HG03378 (cell line): ENCODE measurements at regions not wholly inside any gene's neighbourhood (a gene's known extent, or its start where the extent isn't known, plus 50 kb on each side); places are given as distances from the start of the nearest gene placed in this dataset.
"Not testable (repeated sequence)": the region's sequence is repeated elsewhere in the genome, so short reads cannot be mapped to it uniquely, and the experiment has no call there.

Experiments used
- ATAC-seq: cut with Tn5 transposase; IDR thresholded peaks from one replicate; pipeline ENCODE4 v1.9.1; 2021; ENCODE audit warnings: mild to moderate bottlenecking, moderate library complexity; ENCODE audit not compliant: unreplicated experiment

- ATAC-seq, result no peak
These were observed 51.2 kb upstream of the MEX3C start for GRCh38 chr18:51248685-51249084.

GRCh38 chr18:51250006-51250405 lies 52.5 kb upstream of the MEX3C start:
- ATAC-seq, result no peak

GRCh38 chr18:51250458-51251024 lies 53.1 kb upstream of the MEX3C start:
- no peak for ATAC-seq

DNA sequence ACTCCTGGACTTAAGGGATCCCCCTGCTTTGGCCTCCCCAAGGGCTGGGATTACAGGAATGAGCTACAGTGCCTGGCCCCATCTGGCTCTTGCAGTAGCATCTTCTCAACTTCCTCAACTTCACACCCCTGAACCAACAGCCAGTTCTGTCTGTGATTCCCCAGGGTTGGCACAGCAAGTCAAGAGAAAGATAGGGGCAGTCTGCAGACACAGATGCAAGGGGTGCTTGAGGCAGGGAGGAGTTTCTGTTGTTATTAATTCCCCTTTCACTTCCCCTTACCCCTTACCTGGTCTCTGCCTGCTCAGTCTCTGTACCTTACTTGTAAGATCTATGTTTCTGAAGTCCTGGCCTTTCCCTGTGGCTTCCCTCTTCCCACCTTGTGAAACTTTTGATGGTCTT lies 54.1 kb upstream of the MEX3C start:
- peak; percentile 99 for ATAC-seq

- no peak for ATAC-seq
These were observed 56.0 kb upstream of the MEX3C start for GRCh38 chr18:51253476-51253875.

DNA sequence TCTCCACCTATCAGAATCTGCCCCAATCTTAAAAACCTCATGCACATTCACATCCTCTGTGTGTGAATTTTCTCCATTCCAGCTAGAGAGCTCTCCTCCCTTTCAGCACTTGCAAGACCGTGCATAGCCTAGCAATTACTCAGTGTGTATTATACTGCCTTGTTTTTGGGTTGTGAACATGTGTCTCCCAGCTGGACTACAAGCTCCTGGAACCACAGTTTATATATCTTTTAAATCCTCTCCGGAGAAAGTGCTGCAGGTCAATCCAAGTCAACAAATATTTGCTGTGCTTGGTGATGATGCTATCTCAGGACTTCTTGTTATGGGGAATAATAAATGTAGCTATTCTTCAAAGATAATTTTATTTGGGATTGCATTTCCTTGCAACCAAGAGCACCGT lies 58.2 kb upstream of the MEX3C start:
- no peak for ATAC-seq

- ATAC-seq, result no peak
These were observed 59.7 kb upstream of the MEX3C start for GRCh38 chr18:51257150-51257549.

DNA sequence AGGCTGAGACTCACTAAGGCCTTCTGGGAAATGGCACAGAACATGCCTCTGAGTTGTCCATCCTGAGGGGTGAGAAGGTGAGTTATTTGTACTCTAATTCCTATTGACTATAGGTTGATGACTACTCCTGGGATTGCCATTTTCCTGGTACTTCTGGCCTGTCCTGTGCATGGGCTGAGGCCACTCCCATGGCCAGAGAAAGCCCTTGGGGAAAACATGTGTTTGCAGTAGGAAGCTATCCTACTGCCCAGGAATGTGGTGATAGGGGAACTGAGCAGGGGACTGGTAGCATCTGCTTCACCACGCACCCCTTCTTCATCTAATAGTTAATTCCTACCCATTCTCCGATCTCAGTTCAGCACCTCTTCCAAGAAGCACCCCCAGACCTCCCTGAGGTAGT lies 62.6 kb upstream of the MEX3C start:
- no peak for ATAC-seq

DNA sequence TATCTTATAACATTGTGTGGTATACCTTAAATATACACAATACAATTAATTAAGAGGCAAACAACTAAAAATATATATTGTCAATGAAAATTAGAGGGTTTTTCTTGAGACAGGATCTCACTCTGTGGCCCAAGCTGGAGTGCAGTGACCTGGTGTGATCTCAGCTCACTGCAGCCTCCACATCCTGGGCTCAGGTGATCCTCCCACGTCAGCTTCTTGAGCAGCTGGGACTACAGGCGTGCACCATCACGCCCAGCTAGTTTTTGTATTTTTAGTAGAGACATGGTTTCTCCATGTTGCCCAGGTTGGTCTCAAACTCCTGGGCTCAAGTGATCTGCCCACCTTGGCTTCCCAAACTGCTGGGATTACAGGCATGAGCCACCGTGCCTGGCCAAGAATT lies 68.6 kb upstream of the MEX3C start:
- not testable (repeated sequence) for ATAC-seq

GRCh38 chr18:51266773-51267172 lies 69.3 kb upstream of the MEX3C start:
- no peak for ATAC-seq

- no peak for ATAC-seq
These were observed 76.0 kb upstream of the MEX3C start for GRCh38 chr18:51273437-51273836.

DNA sequence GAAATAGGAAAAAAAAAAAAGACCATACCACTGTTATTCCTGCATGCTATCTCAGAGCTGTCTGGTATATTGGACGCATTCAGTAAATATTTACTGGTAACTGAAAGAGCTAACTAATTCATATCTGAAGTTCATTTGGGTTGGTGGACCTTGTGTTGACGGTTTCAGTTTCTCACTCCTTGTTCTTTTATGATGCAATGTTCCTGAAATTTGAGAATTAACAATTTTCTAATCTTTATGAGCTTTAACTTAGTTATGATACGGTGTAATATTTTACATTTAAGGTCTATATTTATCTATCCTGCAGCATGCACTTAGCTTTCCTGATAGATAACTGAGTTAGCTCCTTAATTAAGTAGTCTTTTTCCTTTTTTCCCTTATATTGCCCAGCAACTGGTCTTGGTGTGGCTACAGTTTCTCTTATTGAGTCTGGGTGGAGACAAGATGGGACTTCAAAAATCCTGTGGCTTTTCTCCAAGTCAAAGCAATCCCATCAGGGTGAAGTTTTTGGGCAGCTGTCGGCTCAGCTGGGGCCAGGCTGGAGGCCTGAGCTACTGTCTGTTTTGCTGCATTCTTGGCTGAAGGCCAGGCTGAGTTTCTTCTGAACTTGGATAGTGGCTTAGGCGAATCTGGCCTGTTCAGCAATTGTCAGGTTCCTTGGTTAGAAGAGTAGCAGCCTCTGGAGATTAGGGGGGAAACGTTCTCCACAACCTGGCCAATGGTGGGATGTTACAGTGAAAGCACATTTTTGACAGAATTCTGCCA lies 78.4 kb upstream of the MEX3C start:
- ATAC-seq, result no peak

- ATAC-seq, result no peak
These were observed 80.7 kb upstream of the MEX3C start for GRCh38 chr18:51278045-51278649.

DNA sequence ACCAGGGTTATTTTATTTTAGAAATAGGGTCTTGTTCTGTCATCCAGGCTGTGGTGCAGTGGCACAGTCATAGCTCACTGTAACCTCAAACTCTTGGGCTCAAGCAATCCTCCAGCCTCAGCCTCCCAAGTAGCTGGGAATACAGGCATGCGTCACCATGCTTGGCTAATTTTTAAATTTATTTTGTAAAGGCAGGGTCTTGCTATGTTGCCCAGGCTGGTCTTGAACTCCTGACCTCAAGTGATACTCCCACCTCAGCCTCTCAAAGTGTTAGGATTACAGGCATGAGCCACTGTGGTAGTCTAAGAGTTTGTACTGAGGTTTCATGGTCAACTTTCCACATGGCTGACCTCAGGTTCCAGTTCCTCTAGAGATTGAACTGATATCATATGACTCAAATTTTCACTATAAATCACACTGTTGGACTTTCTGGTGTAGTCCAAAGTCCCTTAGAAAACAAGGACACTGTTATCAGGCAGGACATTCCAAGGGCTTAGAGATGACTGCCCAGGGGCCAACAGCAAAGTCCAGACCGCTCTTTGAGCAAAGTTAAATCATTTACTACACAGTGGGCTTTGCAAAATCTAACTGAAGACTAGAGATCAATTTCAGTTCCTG lies 82.0 kb upstream of the MEX3C start:
- ATAC-seq, result peak; percentile 87

DNA sequence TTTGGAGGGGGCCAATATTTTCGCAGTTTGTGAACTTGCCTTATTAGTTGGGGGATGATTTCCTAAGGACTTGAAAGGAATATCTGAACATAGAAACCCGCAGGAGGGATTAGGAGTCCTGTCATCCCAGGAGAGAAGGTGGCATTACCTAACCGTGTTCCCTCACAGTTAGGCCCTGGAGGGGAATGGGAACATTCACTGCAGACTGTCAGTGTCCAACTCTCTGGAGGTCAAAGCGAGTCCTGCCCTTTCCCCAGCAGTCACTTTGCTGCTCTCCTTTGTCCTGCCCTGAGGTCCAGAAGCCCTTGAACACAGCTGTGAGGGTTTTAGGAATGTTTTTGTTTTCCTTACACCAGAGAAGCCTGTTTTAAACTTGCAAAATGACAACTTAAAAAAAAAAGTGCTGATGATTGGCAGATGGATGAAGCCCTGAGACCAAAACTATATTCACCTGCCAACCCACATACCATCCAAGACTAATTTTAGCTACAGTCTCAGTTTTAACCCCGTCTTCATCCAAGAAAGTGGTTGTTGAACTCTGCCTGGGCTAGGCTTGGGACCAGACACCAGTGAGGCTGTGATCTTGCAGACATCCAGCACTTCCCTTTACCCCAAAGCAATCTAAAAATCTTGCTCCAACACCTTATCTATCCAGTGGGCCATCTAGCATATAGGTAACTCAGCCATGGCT lies 90.5 kb upstream of the MEX3C start:
- no peak for ATAC-seq

- ATAC-seq, result no peak
These were observed 91.1 kb upstream of the MEX3C start for GRCh38 chr18:51288582-51288981.

DNA sequence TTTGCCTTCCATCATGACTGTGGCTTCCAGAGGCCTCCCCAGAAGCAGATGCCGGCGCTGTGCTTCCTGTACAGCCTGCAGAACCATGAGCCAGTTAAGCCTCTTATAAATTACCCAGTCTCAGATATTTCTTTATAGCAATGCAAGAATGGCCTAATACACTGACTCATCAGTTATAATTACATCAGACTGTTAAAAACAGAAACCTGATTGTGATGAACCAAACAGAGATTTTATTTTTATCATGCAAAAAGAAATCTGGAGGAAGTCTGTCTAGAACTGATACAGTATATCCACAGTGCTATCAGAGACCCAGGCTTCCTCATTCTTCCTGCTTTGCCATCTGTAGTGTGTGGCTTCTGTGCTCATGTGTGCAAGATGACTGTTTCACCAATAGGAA lies 93.4 kb upstream of the MEX3C start:
- ATAC-seq, result no peak

DNA sequence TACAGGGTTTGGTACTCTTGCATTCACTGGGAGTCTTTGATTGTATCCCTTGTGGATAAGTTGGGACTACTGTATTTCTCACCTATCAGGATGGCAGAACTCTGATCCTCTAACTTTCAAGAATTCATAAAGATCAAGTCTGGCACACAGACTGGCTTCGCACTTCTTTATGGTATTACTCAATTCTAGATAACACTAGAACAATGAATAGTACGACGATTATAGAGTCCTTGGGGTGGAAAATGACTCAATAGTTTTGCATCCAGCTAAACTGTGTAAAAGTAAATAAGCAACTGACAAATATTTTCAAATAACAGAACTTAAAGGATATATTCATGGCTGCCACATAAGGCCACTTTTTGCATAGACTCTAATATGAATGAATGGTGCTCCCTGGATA lies 103.4 kb upstream of the MEX3C start:
- ATAC-seq, result no peak

- ATAC-seq, result no peak
These were observed 103.9 kb upstream of the MEX3C start for GRCh38 chr18:51301376-51301775.

GRCh38 chr18:51316677-51317076 lies 119.2 kb upstream of the MEX3C start:
- no peak for ATAC-seq

DNA sequence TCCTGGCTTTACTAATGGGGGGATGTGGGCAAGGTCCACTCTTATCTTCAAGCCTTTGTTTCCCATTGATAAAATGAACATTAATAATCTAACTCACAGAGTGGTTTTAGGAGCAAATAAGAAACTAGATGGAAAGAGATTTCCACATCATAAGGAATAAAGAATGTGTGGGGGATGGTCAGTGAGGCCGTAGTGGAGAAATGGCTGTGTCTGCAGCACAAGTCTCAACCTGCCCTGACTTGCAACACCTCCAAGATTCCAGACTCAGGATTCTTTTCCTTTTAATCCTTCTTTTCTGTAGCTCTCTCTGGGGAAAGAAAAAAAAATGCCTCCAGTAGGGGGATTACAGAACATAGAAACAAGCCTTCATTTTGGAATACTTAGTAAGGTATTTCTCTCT lies 124.2 kb upstream of the MEX3C start:
- ATAC-seq, result no peak
